ENCODE measurements at regions not wholly inside any gene's neighbourhood (a gene's known extent, or its start where the extent isn't known, plus 50 kb on each side); places are given as distances from the start of the nearest gene placed in this dataset.

DNA sequence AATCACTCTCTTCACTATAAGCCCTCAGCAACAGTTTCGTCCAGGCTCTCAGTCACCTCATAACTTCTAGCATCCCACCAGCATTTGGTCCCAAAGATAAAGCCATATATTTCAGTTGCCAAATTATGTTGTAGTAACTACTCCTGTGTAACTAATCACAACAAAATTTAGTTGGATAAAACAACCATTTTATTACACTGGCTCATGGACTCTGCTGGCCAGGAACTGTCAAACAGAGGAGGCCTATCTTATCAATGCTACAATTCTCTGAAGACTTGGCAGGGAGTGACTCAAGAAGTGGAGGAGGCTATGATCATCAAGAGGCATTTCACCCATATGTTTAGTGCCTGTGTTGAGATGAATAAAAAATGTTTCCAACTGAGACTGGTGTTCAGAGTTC lies 1082.3 kb upstream of the GJE1 start:
- TF ChIP-seq, protein P1, sequence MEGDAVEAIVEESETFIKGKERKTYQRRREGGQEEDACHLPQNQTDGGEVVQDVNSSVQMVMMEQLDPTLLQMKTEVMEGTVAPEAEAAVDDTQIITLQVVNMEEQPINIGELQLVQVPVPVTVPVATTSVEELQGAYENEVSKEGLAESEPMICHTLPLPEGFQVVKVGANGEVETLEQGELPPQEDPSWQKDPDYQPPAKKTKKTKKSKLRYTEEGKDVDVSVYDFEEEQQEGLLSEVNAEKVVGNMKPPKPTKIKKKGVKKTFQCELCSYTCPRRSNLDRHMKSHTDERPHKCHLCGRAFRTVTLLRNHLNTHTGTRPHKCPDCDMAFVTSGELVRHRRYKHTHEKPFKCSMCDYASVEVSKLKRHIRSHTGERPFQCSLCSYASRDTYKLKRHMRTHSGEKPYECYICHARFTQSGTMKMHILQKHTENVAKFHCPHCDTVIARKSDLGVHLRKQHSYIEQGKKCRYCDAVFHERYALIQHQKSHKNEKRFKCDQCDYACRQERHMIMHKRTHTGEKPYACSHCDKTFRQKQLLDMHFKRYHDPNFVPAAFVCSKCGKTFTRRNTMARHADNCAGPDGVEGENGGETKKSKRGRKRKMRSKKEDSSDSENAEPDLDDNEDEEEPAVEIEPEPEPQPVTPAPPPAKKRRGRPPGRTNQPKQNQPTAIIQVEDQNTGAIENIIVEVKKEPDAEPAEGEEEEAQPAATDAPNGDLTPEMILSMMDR (IDR thresholded peaks at IDR 0.05) = no peak
- no peak for TF ChIP-seq ZFX (IDR thresholded peaks at IDR 0.05; ENCODE audit: borderline replicate concordance)
